Erythroblast (primary cell): ENCODE measurements at regions not wholly inside any gene's neighbourhood (a gene's known extent, or its start where the extent isn't known, plus 50 kb on each side); places are given as distances from the start of the nearest gene placed in this dataset.

Experiments used
- GATA1 ChIP-seq: IDR thresholded peaks from 2 replicates; pipeline ENCODE4 v1.6.1; 2011; ENCODE audit warnings: low read depth, mild to moderate bottlenecking, control low read depth, low read length, moderate library complexity
- POLR2A ChIP-seq: IDR thresholded peaks from 2 replicates; pipeline ENCODE4 v1.6.1; 2011; ENCODE audit warnings: mild to moderate bottlenecking, low read length

DNA sequence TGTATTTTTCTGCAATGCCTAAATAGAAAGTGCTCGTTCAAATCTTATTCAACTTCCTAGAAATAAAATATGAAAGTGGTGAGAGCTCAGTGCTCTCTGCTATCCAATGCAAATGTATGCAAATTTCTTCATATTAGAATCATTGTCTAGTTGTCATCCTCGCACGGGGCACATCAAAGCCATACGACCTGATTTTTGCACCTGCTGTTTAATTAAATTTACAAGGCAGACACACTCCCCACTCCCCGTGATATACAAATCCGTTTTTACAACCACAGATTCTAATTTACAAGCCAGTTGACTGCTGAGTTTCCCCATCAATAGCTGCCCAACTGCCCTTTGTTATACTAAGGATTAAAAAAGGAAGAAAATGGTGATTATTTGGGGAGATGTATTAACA lies 284.6 kb downstream of the RNF144A start:
- no peak for TF ChIP-seq POLR2A
- no peak for TF ChIP-seq GATA1
